ENCODE measurements at regions not wholly inside any gene's neighbourhood (a gene's known extent, or its start where the extent isn't known, plus 50 kb on each side); places are given as distances from the start of the nearest gene placed in this dataset.
"Not testable (repeated sequence)": the region's sequence is repeated elsewhere in the genome, so short reads cannot be mapped to it uniquely, and the experiment has no call there.

GRCh38 chr9:42437057-42437759, 253.7 kb downstream of the SPATA31A6 start:
- DNase-seq: not testable (repeated sequence)

GRCh38 chr9:42442680-42443079, 259.2 kb downstream of the SPATA31A6 start:
- DNase-seq: not testable (repeated sequence)

GRCh38 chr9:42443414-42443813, 260.0 kb downstream of the SPATA31A6 start:
- DNase-seq: not testable (repeated sequence)

GRCh38 chr9:42461436-42461835, 278.0 kb downstream of the SPATA31A6 start:
- DNase-seq: not testable (repeated sequence)

GRCh38 chr9:42461863-42462262, 278.4 kb downstream of the SPATA31A6 start:
- not testable (repeated sequence) for DNase-seq

- DNase-seq: not testable (repeated sequence)
Measured at GRCh38 chr9:42463981-42464380, 280.5 kb downstream of the SPATA31A6 start.

GRCh38 chr9:42470577-42470976, 287.1 kb downstream of the SPATA31A6 start:
- DNase-seq: not testable (repeated sequence)

- not testable (repeated sequence) for DNase-seq
Measured at GRCh38 chr9:42490989-42491388, 307.5 kb downstream of the SPATA31A6 start.

- not testable (repeated sequence) for DNase-seq
Measured at GRCh38 chr9:42502620-42503264, 319.3 kb downstream of the SPATA31A6 start.

GRCh38 chr9:42508111-42508510, 324.7 kb downstream of the SPATA31A6 start:
- DNase-seq: not testable (repeated sequence)

GRCh38 chr9:42513535-42513934, 330.1 kb downstream of the SPATA31A6 start:
- DNase-seq: not testable (repeated sequence)

GRCh38 chr9:42534325-42534983, 351.0 kb downstream of the SPATA31A6 start:
- not testable (repeated sequence) for DNase-seq

- peak; percentile 26 for DNase-seq
Measured at GRCh38 chr9:42534984-42535325, 351.5 kb downstream of the SPATA31A6 start.

GRCh38 chr9:42550789-42551357, 367.4 kb downstream of the SPATA31A6 start:
- not testable (repeated sequence) for DNase-seq

- not testable (repeated sequence) for DNase-seq
Measured at GRCh38 chr9:42568530-42568929, 385.1 kb downstream of the SPATA31A6 start.

- DNase-seq: peak; percentile 3
Measured at GRCh38 chr9:42568942-42569556, 385.6 kb downstream of the SPATA31A6 start.

- not testable (repeated sequence) for DNase-seq
Measured at GRCh38 chr9:42577851-42578250, 394.4 kb downstream of the SPATA31A6 start.

All from CD4-positive, alpha-beta T cell treated with Interleukin-17A for 1 hour (primary cell).